Bronchial epithelial cell (primary cell): ENCODE measurements at regions not wholly inside any gene's neighbourhood (a gene's known extent, or its start where the extent isn't known, plus 50 kb on each side); places are given as distances from the start of the nearest gene placed in this dataset.

Experiments
- DNase-seq: peaks from one replicate; pipeline ENCODE4 v3.0.0-alpha.2; 2010; ENCODE audit warnings: low read depth
- FAIRE-seq: peaks from 2 replicates; lab custom pipeline; 2011; peaks lifted over from hg19 to GRCh38; lab: Jason Lieb, UNC
- H3K27me3 ChIP-seq: 2 replicates; pipeline ENCODE4 v1.5.1; 2011; ENCODE audit warnings: low read length; ENCODE audit not compliant: control insufficient read depth, insufficient read depth
- H3K36me3 ChIP-seq: 2 replicates; pipeline ENCODE4 v1.5.1; 2011; ENCODE audit warnings: low read length; ENCODE audit not compliant: control insufficient read depth, insufficient read depth
- H3K4me3 ChIP-seq: 2 replicates; pipeline ENCODE4 v1.5.1; 2011; ENCODE audit warnings: mild to moderate bottlenecking, low read depth, low read length, control low read depth
- TF ChIP-seq, protein P1 (sequence below): IDR thresholded peaks from 2 replicates; pipeline ENCODE4 v1.5.1; 2011; ENCODE audit warnings: mild to moderate bottlenecking, moderate library complexity, low read length, control low read depth, inconsistent platforms; ENCODE audit not compliant: insufficient read depth, severe bottlenecking

DNA sequence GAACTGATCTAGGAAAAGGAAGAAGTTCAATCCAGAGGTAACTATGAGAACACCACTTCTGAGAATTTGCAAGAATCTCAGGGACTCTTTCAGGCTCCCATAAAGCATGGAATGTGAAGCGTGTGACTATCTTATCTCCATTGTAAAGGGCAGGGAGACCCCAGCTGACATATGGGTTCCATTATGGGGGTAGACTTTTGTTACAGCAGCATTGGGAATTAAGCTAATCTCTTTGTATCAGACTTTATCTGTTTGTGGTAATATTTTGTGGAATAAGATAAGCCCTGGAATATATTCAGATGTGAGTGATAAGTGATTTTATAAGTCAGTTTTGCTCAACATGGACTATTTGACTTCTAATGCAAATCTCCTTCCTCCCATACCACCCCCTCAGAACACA lies 468.3 kb downstream of the MEIS1 start:
- TF ChIP-seq, protein P1, sequence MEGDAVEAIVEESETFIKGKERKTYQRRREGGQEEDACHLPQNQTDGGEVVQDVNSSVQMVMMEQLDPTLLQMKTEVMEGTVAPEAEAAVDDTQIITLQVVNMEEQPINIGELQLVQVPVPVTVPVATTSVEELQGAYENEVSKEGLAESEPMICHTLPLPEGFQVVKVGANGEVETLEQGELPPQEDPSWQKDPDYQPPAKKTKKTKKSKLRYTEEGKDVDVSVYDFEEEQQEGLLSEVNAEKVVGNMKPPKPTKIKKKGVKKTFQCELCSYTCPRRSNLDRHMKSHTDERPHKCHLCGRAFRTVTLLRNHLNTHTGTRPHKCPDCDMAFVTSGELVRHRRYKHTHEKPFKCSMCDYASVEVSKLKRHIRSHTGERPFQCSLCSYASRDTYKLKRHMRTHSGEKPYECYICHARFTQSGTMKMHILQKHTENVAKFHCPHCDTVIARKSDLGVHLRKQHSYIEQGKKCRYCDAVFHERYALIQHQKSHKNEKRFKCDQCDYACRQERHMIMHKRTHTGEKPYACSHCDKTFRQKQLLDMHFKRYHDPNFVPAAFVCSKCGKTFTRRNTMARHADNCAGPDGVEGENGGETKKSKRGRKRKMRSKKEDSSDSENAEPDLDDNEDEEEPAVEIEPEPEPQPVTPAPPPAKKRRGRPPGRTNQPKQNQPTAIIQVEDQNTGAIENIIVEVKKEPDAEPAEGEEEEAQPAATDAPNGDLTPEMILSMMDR: no peak
- DNase-seq (no peak), FAIRE-seq (no peak)
- Histone ChIP-seq H3K27me3 (no peaks in the 10 kb centered on the region), H3K4me3 (no peak overlapping the region), H3K36me3 (no peaks in the 10 kb centered on the region)

DNA sequence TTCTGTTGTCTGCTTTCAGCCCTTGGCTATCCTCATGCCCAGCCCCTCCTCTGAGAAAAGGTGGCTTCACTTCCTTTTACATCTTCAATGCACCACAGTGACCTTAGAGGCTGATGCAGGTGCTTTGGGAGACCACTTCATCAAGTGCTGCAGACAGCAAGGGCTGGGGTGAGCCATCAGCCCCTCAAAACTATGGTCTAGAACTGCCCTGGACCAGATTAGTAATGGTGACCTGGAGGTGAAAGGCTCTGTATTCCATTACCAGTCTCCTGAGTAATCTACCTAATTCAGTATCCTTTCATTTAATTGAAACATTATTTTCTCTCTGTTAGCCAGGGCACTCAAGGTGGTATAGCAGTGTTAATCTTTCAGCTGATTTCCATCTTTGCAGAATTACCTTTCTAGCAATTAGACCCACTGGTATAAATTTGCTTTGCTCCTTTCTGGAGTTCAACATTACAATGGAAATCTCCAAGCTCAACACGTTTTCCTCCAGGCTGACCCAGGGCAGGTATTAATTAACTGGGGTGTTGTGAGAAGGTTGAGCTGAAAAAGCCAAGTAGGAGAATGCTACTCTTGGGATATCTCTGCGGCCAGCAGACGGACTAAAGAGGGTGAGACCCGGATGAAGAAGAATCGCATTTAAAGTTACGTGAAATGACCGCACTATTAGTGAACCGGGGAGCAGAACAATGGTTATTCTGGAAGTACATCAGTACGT lies 469.0 kb downstream of the MEIS1 start:
- no peaks in the 10 kb centered on the region for H3K36me3 ChIP-seq
- H3K4me3 ChIP-seq: no peak overlapping the region
- no peaks in the 10 kb centered on the region for H3K27me3 ChIP-seq
- no peak for FAIRE-seq
- DNase-seq: no peak
- TF ChIP-seq, protein P1: no peak

DNA sequence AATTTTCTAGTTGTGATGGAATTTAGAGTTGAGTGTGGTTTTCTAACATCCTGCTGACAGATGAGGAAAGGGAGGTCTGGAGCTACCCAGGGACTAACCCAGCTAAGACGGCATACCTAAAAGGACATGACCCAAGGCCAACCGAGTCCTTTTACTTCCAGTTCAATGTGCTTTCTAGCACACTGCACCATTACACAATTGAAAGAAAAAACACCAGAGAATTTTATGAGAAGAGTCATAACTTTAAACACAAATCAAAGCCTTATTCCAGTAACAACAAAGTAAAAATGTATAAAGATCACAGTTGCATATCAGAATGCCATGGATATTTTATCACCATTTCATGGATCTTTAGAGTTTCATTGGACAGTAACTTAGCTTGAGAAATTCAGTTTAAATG lies 480.3 kb downstream of the MEIS1 start:
- FAIRE-seq (no peak), DNase-seq (no peak)
- no peak overlapping the region for H3K4me3 ChIP-seq
- no peaks in the 10 kb centered on the region for H3K27me3 ChIP-seq
- TF ChIP-seq, protein P1: no peak
- no peaks in the 10 kb centered on the region for H3K36me3 ChIP-seq

DNA sequence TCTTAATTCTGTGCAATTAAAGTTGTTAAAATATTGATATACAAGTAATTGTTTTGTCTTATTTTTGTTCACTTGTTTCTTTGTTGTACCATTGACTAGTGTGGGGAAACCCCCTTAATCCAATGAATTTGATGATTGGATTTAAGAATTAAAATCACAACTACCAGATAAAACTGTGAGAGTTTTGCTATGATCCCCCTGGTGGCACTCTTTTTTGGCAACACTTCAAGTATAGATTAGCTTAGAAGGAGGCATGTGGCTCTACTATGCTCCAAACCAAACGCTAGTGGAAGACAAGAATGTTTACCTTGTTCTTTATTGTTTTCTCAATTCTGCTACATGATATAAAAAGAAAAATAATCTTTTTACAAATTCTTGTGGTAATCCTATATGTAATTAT lies 477.8 kb upstream of the ETAA1 start:
- H3K36me3 ChIP-seq: no peaks in the 10 kb centered on the region
- H3K4me3 ChIP-seq: no peak overlapping the region
- no peak for DNase-seq
- no peaks in the 10 kb centered on the region for H3K27me3 ChIP-seq
- TF ChIP-seq, protein P1: no peak
- no peak for FAIRE-seq

DNA sequence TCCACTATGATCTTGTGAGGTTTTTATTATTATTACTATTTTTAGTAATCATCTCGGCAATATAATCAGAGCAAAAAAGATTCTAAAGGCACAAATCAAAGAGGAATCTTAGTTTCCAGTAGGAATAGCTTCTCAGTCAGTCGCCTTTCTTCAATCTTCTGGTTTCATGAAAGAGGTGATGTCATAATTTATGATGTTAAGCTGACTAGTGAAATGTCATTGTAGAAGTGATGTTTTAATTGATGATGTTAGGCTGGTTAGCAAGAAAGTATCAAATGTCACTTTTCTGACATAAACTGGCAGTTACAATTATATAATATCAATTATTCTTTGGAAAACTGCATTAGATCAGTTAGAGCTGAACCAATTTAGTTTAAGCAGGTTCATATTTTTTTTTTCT lies 476.7 kb upstream of the ETAA1 start:
- Histone ChIP-seq H3K36me3 (no peaks in the 10 kb centered on the region), H3K4me3 (no peak overlapping the region), H3K27me3 (no peaks in the 10 kb centered on the region)
- FAIRE-seq (no peak), DNase-seq (no peak)
- TF ChIP-seq, protein P1: no peak

DNA sequence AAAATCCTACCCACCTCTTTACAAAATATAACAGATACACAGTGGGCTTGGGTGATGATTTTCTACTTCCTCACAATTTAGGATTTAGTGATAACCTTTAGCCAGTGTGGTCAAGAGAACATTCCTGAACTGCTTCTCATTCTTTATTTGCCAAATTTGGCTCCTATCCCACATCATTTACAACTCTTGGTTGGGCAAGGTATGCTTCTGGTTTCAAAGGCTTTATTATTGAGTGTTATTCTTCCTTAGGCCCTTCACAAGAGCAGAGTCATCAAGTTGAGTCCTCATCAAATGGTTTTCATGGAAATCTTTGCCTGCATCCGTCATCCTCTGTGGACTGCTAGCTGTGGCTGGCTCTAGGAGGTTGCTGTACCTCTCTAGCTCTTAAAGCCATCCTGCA lies 472.0 kb upstream of the ETAA1 start:
- no peak overlapping the region for H3K4me3 ChIP-seq
- no peaks in the 10 kb centered on the region for H3K27me3 ChIP-seq
- FAIRE-seq (no peak), DNase-seq (peak; percentile 43)
- H3K36me3 ChIP-seq: no peaks in the 10 kb centered on the region
- TF ChIP-seq, protein P1: no peak
